MM.1S (cell line): ENCODE measurements at regions not wholly inside any gene's neighbourhood (a gene's known extent, or its start where the extent isn't known, plus 50 kb on each side); places are given as distances from the start of the nearest gene placed in this dataset.

Experiments used
- DNase-seq: peaks from one replicate; pipeline ENCODE4 v3.0.0-alpha.2; 2015
- H2AFZ ChIP-seq: fragments of 300-600 bp; sonication (generic); 2 replicates; pipeline ENCODE4 v1.6.0; 2016; ENCODE audit warnings: antibody characterized with exemption, low read length
- H3F3A ChIP-seq: fragments of 300-600 bp; sonication (generic); 2 replicates; pipeline ENCODE4 v1.6.1; 2016; ENCODE audit warnings: mild to moderate bottlenecking, antibody characterized with exemption, low read length, moderate library complexity, mixed read lengths; ENCODE audit not compliant: insufficient read depth
- H3K27ac ChIP-seq: fragments of 300-600 bp; sonication (generic); 2 replicates; pipeline ENCODE4 v1.5.1; 2016; ENCODE audit warnings: mild to moderate bottlenecking, low read length
- H3K27me3 ChIP-seq: fragments of 300-600 bp; sonication (generic); replicated peaks from 2 replicates; pipeline ENCODE4 v1.6.0; 2016; ENCODE audit warnings: low read length; ENCODE audit not compliant: insufficient read depth
- H3K36me3 ChIP-seq: fragments of 300-600 bp; sonication (generic); replicated peaks from 2 replicates; pipeline ENCODE4 v1.6.1; 2016; ENCODE audit warnings: mild to moderate bottlenecking, low read length, mixed read lengths; ENCODE audit not compliant: insufficient read depth
- H3K4me1 ChIP-seq: fragments of 300-600 bp; sonication (generic); 2 replicates; pipeline ENCODE4 v1.6.1; 2016; ENCODE audit warnings: low read length, mixed read lengths
- H3K4me2 ChIP-seq: fragments of 300-600 bp; sonication (generic); 2 replicates; pipeline ENCODE4 v1.6.0; 2016; ENCODE audit warnings: low read depth, low read length
- H3K4me3 ChIP-seq: fragments of 300-600 bp; sonication (generic); 2 replicates; pipeline ENCODE4 v1.5.1; 2016; ENCODE audit warnings: low read length, mixed read lengths
- H3K79me2 ChIP-seq: fragments of 300-600 bp; sonication (generic); 2 replicates; pipeline ENCODE4 v1.6.1; 2016; ENCODE audit warnings: mixed run types, low read length, mixed read lengths
- H3K9ac ChIP-seq: fragments of 300-600 bp; sonication (generic); 2 replicates; pipeline ENCODE4 v1.6.1; 2016; ENCODE audit warnings: low read length, mixed read lengths
- H3K9me2 ChIP-seq: fragments of 300-600 bp; sonication (generic); replicated peaks from 2 replicates; pipeline ENCODE4 v1.6.1; 2016; ENCODE audit warnings: mild to moderate bottlenecking, low read length, mixed read lengths; ENCODE audit not compliant: insufficient read depth
- H3K9me3 ChIP-seq: fragments of 300-600 bp; sonication (generic); replicated peaks from 2 replicates; pipeline ENCODE4 v1.6.1; 2016; ENCODE audit warnings: mild to moderate bottlenecking, low read length, mixed read lengths; ENCODE audit not compliant: insufficient read depth
- H4K20me1 ChIP-seq: fragments of 300-600 bp; sonication (generic); 2 replicates; pipeline ENCODE4 v1.6.1; 2016; ENCODE audit warnings: mild to moderate bottlenecking, low read length, moderate library complexity, mixed read lengths; ENCODE audit not compliant: insufficient read depth
- EZH2 ChIP-seq: fragments of 300-600 bp; sonication (generic); optimal IDR thresholded peaks from 2 replicates; pipeline ENCODE3; 2017; ENCODE audit warnings: low read depth, mild to moderate bottlenecking, antibody characterized with exemption, low read length, mixed read lengths
- EZH2phosphoT487 ChIP-seq: fragments of 300-600 bp; sonication (generic); IDR thresholded peaks from 2 replicates; pipeline ENCODE4 v1.6.1; 2018; ENCODE audit warnings: antibody characterized with exemption, low read length
- TF ChIP-seq, protein P1 (sequence below): fragments of 300-600 bp; sonication (generic); IDR thresholded peaks from 2 replicates; pipeline ENCODE4 v1.5.1; 2016; ENCODE audit warnings: antibody characterized with exemption, low read length, mixed read lengths

DNA sequence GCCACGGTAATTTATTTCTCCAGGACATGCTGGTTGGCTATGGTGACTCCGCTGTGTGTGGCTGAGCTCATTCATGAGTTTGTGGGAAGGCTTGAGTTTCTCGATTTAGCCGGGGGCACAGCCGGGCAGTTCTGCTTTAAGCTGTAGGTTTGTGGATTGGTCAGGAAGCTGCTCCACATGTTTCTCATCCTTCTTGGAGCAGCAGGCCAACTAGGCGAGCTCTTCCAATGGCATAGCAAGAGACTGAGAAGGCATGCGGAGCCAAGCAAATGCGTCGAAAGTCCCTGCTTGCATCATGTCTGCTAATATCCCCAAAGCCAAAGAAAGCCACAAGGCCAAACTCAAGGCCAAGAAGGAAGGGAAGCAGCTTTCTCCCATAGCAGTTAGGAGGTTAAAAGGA is 71.6 kb upstream of the GREM2 start:
- TF ChIP-seq EZH2phosphoT487 (no peak), EZH2 (no peak)
- TF ChIP-seq, protein P1, sequence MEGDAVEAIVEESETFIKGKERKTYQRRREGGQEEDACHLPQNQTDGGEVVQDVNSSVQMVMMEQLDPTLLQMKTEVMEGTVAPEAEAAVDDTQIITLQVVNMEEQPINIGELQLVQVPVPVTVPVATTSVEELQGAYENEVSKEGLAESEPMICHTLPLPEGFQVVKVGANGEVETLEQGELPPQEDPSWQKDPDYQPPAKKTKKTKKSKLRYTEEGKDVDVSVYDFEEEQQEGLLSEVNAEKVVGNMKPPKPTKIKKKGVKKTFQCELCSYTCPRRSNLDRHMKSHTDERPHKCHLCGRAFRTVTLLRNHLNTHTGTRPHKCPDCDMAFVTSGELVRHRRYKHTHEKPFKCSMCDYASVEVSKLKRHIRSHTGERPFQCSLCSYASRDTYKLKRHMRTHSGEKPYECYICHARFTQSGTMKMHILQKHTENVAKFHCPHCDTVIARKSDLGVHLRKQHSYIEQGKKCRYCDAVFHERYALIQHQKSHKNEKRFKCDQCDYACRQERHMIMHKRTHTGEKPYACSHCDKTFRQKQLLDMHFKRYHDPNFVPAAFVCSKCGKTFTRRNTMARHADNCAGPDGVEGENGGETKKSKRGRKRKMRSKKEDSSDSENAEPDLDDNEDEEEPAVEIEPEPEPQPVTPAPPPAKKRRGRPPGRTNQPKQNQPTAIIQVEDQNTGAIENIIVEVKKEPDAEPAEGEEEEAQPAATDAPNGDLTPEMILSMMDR = no peak
- Histone ChIP-seq H3K4me2 (no peak overlapping the region), H4K20me1 (no peaks in the 10 kb centered on the region), H3K79me2 (no peaks in the 10 kb centered on the region), H3K27ac (no peak overlapping the region), H3K4me1 (peaks cover 14% of the 10 kb centered on the region), H3K9ac (no peak overlapping the region), H3K4me3 (no peak overlapping the region), H3K27me3 (no peaks in the 10 kb centered on the region), H3K9me2 (no peaks in the 10 kb centered on the region), H3K36me3 (no peaks in the 10 kb centered on the region), H3K9me3 (no peaks in the 10 kb centered on the region), H2AFZ (no peak overlapping the region), H3F3A (peaks cover 8% of the 10 kb centered on the region)
- no peak for DNase-seq

DNA sequence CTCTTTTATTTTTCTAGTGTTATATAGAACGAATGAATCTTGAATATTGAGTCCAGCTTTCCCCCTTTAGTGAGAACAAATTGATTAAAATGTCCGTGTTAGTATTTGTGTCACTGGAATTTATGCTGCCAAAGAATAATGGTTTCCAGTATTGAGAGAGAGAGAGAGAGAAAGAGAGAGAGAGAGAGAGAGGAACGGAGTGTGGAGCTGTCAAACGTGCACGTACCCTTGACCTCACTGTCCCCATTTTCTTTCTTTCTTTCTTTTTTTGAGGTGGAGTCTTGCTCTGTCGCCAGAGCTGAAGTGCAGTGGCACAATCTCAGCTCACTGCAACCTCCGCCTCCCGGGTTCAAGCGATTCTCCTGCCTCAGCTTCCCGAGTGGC is 70.9 kb upstream of the GREM2 start:
- Histone ChIP-seq H3K4me3 (no peak overlapping the region), H3F3A (peaks cover 6% of the 10 kb centered on the region), H3K27me3 (no peaks in the 10 kb centered on the region), H3K9me2 (no peaks in the 10 kb centered on the region), H3K79me2 (no peaks in the 10 kb centered on the region), H3K9me3 (no peaks in the 10 kb centered on the region), H3K36me3 (no peaks in the 10 kb centered on the region), H3K4me2 (no peak overlapping the region), H2AFZ (no peak overlapping the region), H3K27ac (no peak overlapping the region), H3K9ac (no peak overlapping the region), H3K4me1 (peaks cover 11% of the 10 kb centered on the region), H4K20me1 (no peaks in the 10 kb centered on the region)
- TF ChIP-seq EZH2phosphoT487 = no peak
- TF ChIP-seq, protein P1 = no peak
- TF ChIP-seq EZH2 = no peak
- no peak for DNase-seq

DNA sequence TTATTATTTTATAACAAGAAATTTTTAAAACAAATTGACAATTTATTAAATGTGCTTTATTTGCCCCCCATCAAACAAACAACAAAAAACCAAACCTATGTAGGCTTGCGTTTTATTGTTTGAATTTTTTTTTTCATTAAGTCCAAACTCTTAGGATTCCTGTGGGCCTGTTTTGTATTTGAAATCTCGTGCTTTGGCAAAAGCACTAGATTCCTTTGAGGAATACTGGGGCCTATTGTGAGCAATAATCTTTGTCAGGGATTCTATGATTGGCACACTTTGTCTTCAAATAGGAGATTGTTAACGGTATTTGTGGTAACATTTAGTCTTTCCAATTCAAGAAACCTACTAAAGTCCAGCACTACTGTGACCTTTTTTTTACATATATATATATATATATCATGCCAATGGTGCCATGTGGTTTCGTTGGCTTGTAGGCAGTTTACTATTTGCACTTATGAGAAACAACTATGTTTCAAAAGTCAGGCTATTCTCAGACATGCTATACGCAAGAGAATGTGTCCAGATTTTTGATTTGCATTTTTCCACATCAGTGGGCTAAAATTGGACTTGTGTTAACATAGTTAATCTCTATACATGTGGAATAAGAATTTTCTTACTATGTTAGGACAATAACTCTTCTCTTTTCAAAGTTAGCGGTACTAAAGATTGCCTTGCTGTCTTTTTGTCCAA is 70.4 kb upstream of the GREM2 start:
- H3K4me3 ChIP-seq = no peak overlapping the region
- H3K4me1 ChIP-seq = peaks cover 6% of the 10 kb centered on the region
- no peaks in the 10 kb centered on the region for H3K27me3 ChIP-seq
- no peak overlapping the region for H3K9ac ChIP-seq
- TF ChIP-seq, protein P1 = no peak
- TF ChIP-seq EZH2 (no peak), EZH2phosphoT487 (no peak)
- H2AFZ ChIP-seq = no peak overlapping the region
- peaks cover under 1% of the 10 kb centered on the region for H3F3A ChIP-seq
- no peaks in the 10 kb centered on the region for H3K9me2 ChIP-seq
- no peak overlapping the region for H3K4me2 ChIP-seq
- H4K20me1 ChIP-seq = no peaks in the 10 kb centered on the region
- no peaks in the 10 kb centered on the region for H3K79me2 ChIP-seq
- H3K9me3 ChIP-seq = no peaks in the 10 kb centered on the region
- H3K36me3 ChIP-seq = no peaks in the 10 kb centered on the region
- no peak overlapping the region for H3K27ac ChIP-seq
- no peak for DNase-seq
